ENCODE measurements at regions not wholly inside any gene's neighbourhood (a gene's known extent, or its start where the extent isn't known, plus 50 kb on each side); places are given as distances from the start of the nearest gene placed in this dataset.

- DNase-seq, result no peak
These were observed 123.0 kb upstream of the AP1S2 start for GRCh38 chrX:15977644-15978043.

GRCh38 chrX:15976396-15976795 lies 121.8 kb upstream of the AP1S2 start:
- no peak for DNase-seq

GRCh38 chrX:15973946-15974345 lies 119.3 kb upstream of the AP1S2 start:
- peak; percentile 51 for DNase-seq

- peak; percentile 28 for DNase-seq
These were observed 118.7 kb upstream of the AP1S2 start for GRCh38 chrX:15973299-15973698.

- DNase-seq, result no peak
These were observed 117.1 kb upstream of the AP1S2 start for GRCh38 chrX:15971696-15972095.

- DNase-seq, result no peak
These were observed 109.2 kb upstream of the AP1S2 start for GRCh38 chrX:15963858-15964257.

GRCh38 chrX:15960237-15960636 lies 105.6 kb upstream of the AP1S2 start:
- no peak for DNase-seq

- no peak for DNase-seq
These were observed 102.1 kb upstream of the AP1S2 start for GRCh38 chrX:15956681-15957080.

- DNase-seq, result no peak
These were observed 99.2 kb upstream of the AP1S2 start for GRCh38 chrX:15953801-15954200.

- DNase-seq, result no peak
These were observed 97.6 kb upstream of the AP1S2 start for GRCh38 chrX:15952212-15952611.

- no peak for DNase-seq
These were observed 93.7 kb upstream of the AP1S2 start for GRCh38 chrX:15948318-15948660.

- DNase-seq, result peak; percentile 65
These were observed 93.2 kb upstream of the AP1S2 start for GRCh38 chrX:15947648-15948317.

- peak; percentile 89 for DNase-seq
These were observed 92.4 kb upstream of the AP1S2 start for GRCh38 chrX:15946783-15947580.

GRCh38 chrX:15943391-15943790 lies 88.8 kb upstream of the AP1S2 start:
- DNase-seq, result no peak

GRCh38 chrX:15942307-15942706 lies 87.7 kb upstream of the AP1S2 start:
- DNase-seq, result no peak

- DNase-seq, result no peak
These were observed 85.1 kb upstream of the AP1S2 start for GRCh38 chrX:15939737-15940136.

- no peak for DNase-seq
These were observed 83.5 kb upstream of the AP1S2 start for GRCh38 chrX:15938072-15938471.

- DNase-seq, result no peak
These were observed 76.7 kb upstream of the AP1S2 start for GRCh38 chrX:15931362-15931761.

GRCh38 chrX:15930585-15930984 lies 76.0 kb upstream of the AP1S2 start:
- DNase-seq, result peak; percentile 62

- peak; percentile 22 for DNase-seq
These were observed 74.6 kb upstream of the AP1S2 start for GRCh38 chrX:15929194-15929593.

GRCh38 chrX:15926622-15927021 lies 72.0 kb upstream of the AP1S2 start:
- no peak for DNase-seq

GRCh38 chrX:15918003-15918402 lies 63.4 kb upstream of the AP1S2 start:
- DNase-seq, result no peak

GRCh38 chrX:15916704-15917084 lies 62.1 kb upstream of the AP1S2 start:
- DNase-seq, result no peak

- DNase-seq, result no peak
These were observed 61.5 kb upstream of the AP1S2 start for GRCh38 chrX:15915959-15916703.
